CD4-positive, alpha-beta T cell (primary cell): ENCODE measurements at regions not wholly inside any gene's neighbourhood (a gene's known extent, or its start where the extent isn't known, plus 50 kb on each side); places are given as distances from the start of the nearest gene placed in this dataset.

Source experiments
- ATAC-seq: fragments of 200-7000 bp; cut with Tn5 transposase; one replicate; pipeline ENCODE4 v1.10.0; 2022; ENCODE audit warnings: mild to moderate bottlenecking; ENCODE audit not compliant: poor library complexity
- CTCF ChIA-PET: fragments of 350-600 bp; sonication (Branson Sonifier 250); formaldehyde crosslinking; loops from one replicate; lab custom pipeline; 2021; ENCODE audit warnings: antibody characterized with exemption, inconsistent platforms; lab: Charles Lee
- POLR2A ChIA-PET: fragments of 350-600 bp; sonication (Branson Sonifier 250); formaldehyde crosslinking; loops from one replicate; lab custom pipeline; 2021; ENCODE audit warnings: antibody characterized with exemption, inconsistent platforms; lab: Charles Lee
- DNase-seq, 14 experiments: peaks; one replicate each; pipeline ENCODE4 v3.0.0-alpha.2; 2013 to 2020; ENCODE audit warnings: mixed read lengths in 2 of 14
- H3K27ac ChIP-seq, 2 donors: one replicate each; pipeline versions ENCODE4 v1.5.1 to v1.7.0; 2013; ENCODE audit warnings: low read length in 2 of 2, low read depth in 1 of 2, mild to moderate bottlenecking in 1 of 2
- H3K27me3 ChIP-seq, 2 experiments: 1 replicate in 1 of 2; 2 replicates in 1 of 2; pipeline versions ENCODE4 v1.6.1 to v1.7.0; 2013; ENCODE audit warnings: low read length in 2 of 2, control low read depth in 1 of 2, mild to moderate bottlenecking in 1 of 2, moderate library complexity in 1 of 2; ENCODE audit not compliant: insufficient read depth in 2 of 2, control insufficient read depth in 1 of 2
- H3K36me3 ChIP-seq: one replicate; pipeline ENCODE4 v1.6.1; 2013; ENCODE audit warnings: low read length, control low read depth; ENCODE audit not compliant: insufficient read depth
- H3K4me1 ChIP-seq: one replicate; pipeline ENCODE4 v1.6.1; 2013; ENCODE audit warnings: low read length, control low read depth; ENCODE audit not compliant: insufficient read depth
- H3K4me3 ChIP-seq: one replicate; pipeline ENCODE4 v1.5.1; 2013; ENCODE audit warnings: mild to moderate bottlenecking, low read length, moderate library complexity
- H3K9me3 ChIP-seq, 2 experiments: 1 replicate in 1 of 2; 2 replicates in 1 of 2; pipeline versions ENCODE4 v1.6.1 to v1.7.0; 2013; ENCODE audit warnings: low read length in 2 of 2, mild to moderate bottlenecking in 2 of 2, control low read depth in 1 of 2, moderate library complexity in 1 of 2; ENCODE audit not compliant: control insufficient read depth in 1 of 2, insufficient read depth in 1 of 2
- H3K27ac Mint-ChIP-seq: one replicate; pipeline ENCODE4 v1.8.0; 2020; ENCODE audit warnings: mixed read lengths
- H3K27me3 Mint-ChIP-seq: one replicate; pipeline ENCODE4 v1.8.0; 2021; ENCODE audit warnings: mixed read lengths
- H3K36me3 Mint-ChIP-seq: one replicate; pipeline ENCODE4 v1.8.0; 2021; ENCODE audit warnings: low read depth, mixed read lengths
- H3K4me1 Mint-ChIP-seq: one replicate; pipeline ENCODE4 v1.8.0; 2021; ENCODE audit warnings: low read depth, mixed read lengths
- H3K4me3 Mint-ChIP-seq: one replicate; pipeline ENCODE4 v1.8.0; 2020; ENCODE audit warnings: mild to moderate bottlenecking, mixed read lengths
- H3K9me3 Mint-ChIP-seq: one replicate; pipeline ENCODE4 v1.8.0; 2020; ENCODE audit warnings: mixed read lengths
- CTCF ChIP-seq: fragments of 200-600 bp; IDR thresholded peaks from one replicate; pipeline ENCODE4 v1.8.0; 2022; ENCODE audit warnings: antibody characterized with exemption, mild to moderate bottlenecking
- intact Hi-C, 2 experiments: fragments of 100-400 bp; cut with DNase I in 1 of 2; cut with micrococcal nuclease in 1 of 2; formaldehyde crosslinking; loops; one replicate each; pipeline versions ENCODE4 v1.15.1 to v1.9.0; 2023 to 2025; cut with DNase I, micrococcal nuclease

- peaks cover 0 to 9% of the 10 kb centered on the region in 2 experiments for H3K9me3 ChIP-seq
- no peaks in the 10 kb centered on the region for H3K4me1 ChIP-seq
- H3K27me3 ChIP-seq: peaks cover 0 to 4% of the 10 kb centered on the region in 2 experiments
- H3K4me1 Mint-ChIP-seq: no peaks in the 10 kb centered on the region
- H3K9me3 Mint-ChIP-seq: no peaks in the 10 kb centered on the region
- no peak overlapping the region for H3K27ac Mint-ChIP-seq
- POLR2A ChIA-PET: no interaction called here
- H3K27ac ChIP-seq: no peak overlapping the region
- TF ChIP-seq CTCF: no peak
- H3K4me3 ChIP-seq: no peak overlapping the region
- DNase-seq (no peak), ATAC-seq (no peak)
- peaks cover 22% of the 10 kb centered on the region for H3K27me3 Mint-ChIP-seq
- CTCF ChIA-PET: no interaction called here
- intact Hi-C loops: no loop called here
- H3K4me3 Mint-ChIP-seq: no peak overlapping the region
- H3K36me3 ChIP-seq: no peaks in the 10 kb centered on the region
- no peaks in the 10 kb centered on the region for H3K36me3 Mint-ChIP-seq
These were observed 78.1 kb upstream of the OLFM4 start for GRCh38 chr13:52950436-52950956.

GRCh38 chr13:52949742-52950141 lies 78.9 kb upstream of the OLFM4 start:
- Mint-ChIP-seq H3K36me3 (no peaks in the 10 kb centered on the region), H3K27ac (no peak overlapping the region), H3K4me1 (no peaks in the 10 kb centered on the region), H3K9me3 (no peaks in the 10 kb centered on the region), H3K27me3 (peaks cover 29% of the 10 kb centered on the region), H3K4me3 (no peak overlapping the region)
- no peak overlapping the region for H3K27ac ChIP-seq
- H3K4me3 ChIP-seq: no peak overlapping the region
- ChIA-PET CTCF (no interaction called here), POLR2A (no interaction called here)
- H3K4me1 ChIP-seq: no peaks in the 10 kb centered on the region
- no peak for DNase-seq
- intact Hi-C loops: no loop called here
- no peaks in the 10 kb centered on the region for H3K36me3 ChIP-seq
- no peak for TF ChIP-seq CTCF
- peaks cover 0 to 6% of the 10 kb centered on the region in 2 experiments for H3K9me3 ChIP-seq
- no peak for ATAC-seq
- H3K27me3 ChIP-seq: peaks cover 0 to 4% of the 10 kb centered on the region in 2 experiments

GRCh38 chr13:52949044-52949443 lies 79.6 kb upstream of the OLFM4 start:
- H3K9me3 Mint-ChIP-seq: no peaks in the 10 kb centered on the region
- ChIA-PET POLR2A (no interaction called here), CTCF (no interaction called here)
- no peak for DNase-seq
- no peak overlapping the region for H3K27ac Mint-ChIP-seq
- intact Hi-C loops: no loop called here
- no peaks in the 10 kb centered on the region for H3K36me3 Mint-ChIP-seq
- H3K9me3 ChIP-seq: peaks cover 0 to 6% of the 10 kb centered on the region in 2 experiments
- ATAC-seq: no peak
- peaks cover 31% of the 10 kb centered on the region for H3K27me3 Mint-ChIP-seq
- no peaks in the 10 kb centered on the region for H3K4me1 Mint-ChIP-seq
- H3K4me3 Mint-ChIP-seq: no peak overlapping the region
- no peaks in the 10 kb centered on the region for H3K4me1 ChIP-seq
- peaks cover 0 to 4% of the 10 kb centered on the region in 2 experiments for H3K27me3 ChIP-seq
- TF ChIP-seq CTCF: no peak
- no peak overlapping the region for H3K27ac ChIP-seq
- no peaks in the 10 kb centered on the region for H3K36me3 ChIP-seq
- no peak overlapping the region for H3K4me3 ChIP-seq
